ENCODE measurements at regions not wholly inside any gene's neighbourhood (a gene's known extent, or its start where the extent isn't known, plus 50 kb on each side); places are given as distances from the start of the nearest gene placed in this dataset.

- Histone ChIP-seq H3K36me3 (ENCODE audit: insufficient read depth, low read length) (no peaks in the 10 kb centered on the region), H3K9ac (ENCODE audit: low read depth, low read length) (no peak overlapping the region), H3K4me2 (ENCODE audit: low read length) (no peak overlapping the region), H3K4me3 (ENCODE audit: low read length) (no peak overlapping the region), H3K27me3 (ENCODE audit: control insufficient read depth, insufficient read depth, low read length) (peaks cover 11% of the 10 kb centered on the region), H3K4me1 (ENCODE audit: control insufficient read depth, insufficient read depth, low read length) (no peaks in the 10 kb centered on the region), H3K9me3 (replicated peaks; ENCODE audit: low read length) (no peaks in the 10 kb centered on the region)
Observed at GRCh38 chr16:87221633-87222032, 95.6 kb downstream of the C16orf95 start.

DNA sequence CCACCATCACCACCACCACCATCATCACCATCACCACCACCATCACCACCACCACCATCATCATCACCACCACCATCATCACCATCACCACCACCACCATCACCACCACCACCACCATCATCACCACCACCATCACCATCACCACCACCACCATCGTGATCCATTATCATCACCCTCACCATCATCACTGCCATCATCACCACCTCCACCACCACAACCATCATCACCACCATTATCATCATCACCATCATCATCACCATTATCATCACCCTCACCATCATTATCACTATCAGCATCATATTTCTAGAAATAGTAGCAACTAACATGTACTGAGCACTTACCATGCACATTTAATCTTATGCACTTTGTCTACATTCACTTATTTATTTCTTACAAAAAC, 94.9 kb downstream of the C16orf95 start:
- H3K4me3 ChIP-seq (ENCODE audit: low read length), result no peak overlapping the region
- no peaks in the 10 kb centered on the region for H3K9me3 ChIP-seq (replicated peaks; ENCODE audit: low read length)
- peaks cover 11% of the 10 kb centered on the region for H3K27me3 ChIP-seq (ENCODE audit: control insufficient read depth, insufficient read depth, low read length)
- no peak overlapping the region for H3K9ac ChIP-seq (ENCODE audit: low read depth, low read length)
- H3K4me2 ChIP-seq (ENCODE audit: low read length), result no peak overlapping the region
- H3K36me3 ChIP-seq (ENCODE audit: insufficient read depth, low read length), result no peaks in the 10 kb centered on the region
- no peaks in the 10 kb centered on the region for H3K4me1 ChIP-seq (ENCODE audit: control insufficient read depth, insufficient read depth, low read length)

GRCh38 chr16:87223656-87224248, 93.4 kb downstream of the C16orf95 start:
- Histone ChIP-seq H3K4me3 (ENCODE audit: low read length) (no peak overlapping the region), H3K36me3 (ENCODE audit: insufficient read depth, low read length) (no peaks in the 10 kb centered on the region), H3K9me3 (replicated peaks; ENCODE audit: low read length) (no peaks in the 10 kb centered on the region), H3K27me3 (ENCODE audit: control insufficient read depth, insufficient read depth, low read length) (peaks cover 11% of the 10 kb centered on the region), H3K4me1 (ENCODE audit: control insufficient read depth, insufficient read depth, low read length) (no peaks in the 10 kb centered on the region), H3K4me2 (ENCODE audit: low read length) (no peak overlapping the region), H3K9ac (ENCODE audit: low read depth, low read length) (no peak overlapping the region)

GRCh38 chr16:87226926-87227295, 90.3 kb downstream of the C16orf95 start:
- no peak overlapping the region for H3K4me2 ChIP-seq (ENCODE audit: low read length)
- no peaks in the 10 kb centered on the region for H3K4me1 ChIP-seq (ENCODE audit: control insufficient read depth, insufficient read depth, low read length)
- no peaks in the 10 kb centered on the region for H3K36me3 ChIP-seq (ENCODE audit: insufficient read depth, low read length)
- no peaks in the 10 kb centered on the region for H3K9me3 ChIP-seq (replicated peaks; ENCODE audit: low read length)
- no peak overlapping the region for H3K4me3 ChIP-seq (ENCODE audit: low read length)
- H3K9ac ChIP-seq (ENCODE audit: low read depth, low read length), result no peak overlapping the region
- H3K27me3 ChIP-seq (ENCODE audit: control insufficient read depth, insufficient read depth, low read length), result peaks cover 20% of the 10 kb centered on the region

DNA sequence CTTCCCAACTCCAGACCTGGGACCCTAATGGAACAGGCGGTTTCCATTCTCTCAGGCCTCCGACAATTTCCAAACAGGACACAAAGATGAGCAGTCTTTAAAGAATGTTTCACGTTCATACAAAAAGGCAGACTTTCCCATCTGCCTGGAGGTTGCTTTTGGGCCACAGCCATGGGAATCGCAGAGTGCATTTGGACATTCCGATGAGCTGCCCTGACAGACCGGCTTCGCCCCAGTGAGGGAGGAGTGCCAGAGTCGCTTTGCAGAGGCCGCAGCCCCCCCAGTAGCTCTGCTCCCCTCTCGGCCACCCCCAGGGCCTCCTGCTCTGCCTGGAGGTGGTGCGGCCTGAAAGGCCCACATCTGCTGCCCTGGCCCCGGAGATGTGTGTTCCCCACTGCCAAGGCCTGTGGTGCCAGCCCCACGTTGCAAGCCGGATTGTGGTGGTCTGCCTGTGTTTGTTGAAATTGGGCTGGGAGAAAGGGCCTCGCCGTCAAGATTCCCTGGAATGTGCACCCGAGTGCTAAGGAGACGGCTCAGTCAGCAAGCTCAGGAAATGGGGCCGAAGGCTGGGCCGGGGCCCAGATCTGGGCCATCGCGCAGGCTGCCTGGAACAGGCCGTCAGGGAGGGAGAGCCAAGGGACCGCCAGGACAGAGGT, 89.8 kb downstream of the C16orf95 start:
- H3K9me3 ChIP-seq (replicated peaks; ENCODE audit: low read length), result no peaks in the 10 kb centered on the region
- H3K4me1 ChIP-seq (ENCODE audit: control insufficient read depth, insufficient read depth, low read length), result no peaks in the 10 kb centered on the region
- peaks cover 20% of the 10 kb centered on the region for H3K27me3 ChIP-seq (ENCODE audit: control insufficient read depth, insufficient read depth, low read length)
- no peak overlapping the region for H3K4me3 ChIP-seq (ENCODE audit: low read length)
- H3K4me2 ChIP-seq (ENCODE audit: low read length), result no peak overlapping the region
- H3K36me3 ChIP-seq (ENCODE audit: insufficient read depth, low read length), result no peaks in the 10 kb centered on the region
- no peak overlapping the region for H3K9ac ChIP-seq (ENCODE audit: low read depth, low read length)

DNA sequence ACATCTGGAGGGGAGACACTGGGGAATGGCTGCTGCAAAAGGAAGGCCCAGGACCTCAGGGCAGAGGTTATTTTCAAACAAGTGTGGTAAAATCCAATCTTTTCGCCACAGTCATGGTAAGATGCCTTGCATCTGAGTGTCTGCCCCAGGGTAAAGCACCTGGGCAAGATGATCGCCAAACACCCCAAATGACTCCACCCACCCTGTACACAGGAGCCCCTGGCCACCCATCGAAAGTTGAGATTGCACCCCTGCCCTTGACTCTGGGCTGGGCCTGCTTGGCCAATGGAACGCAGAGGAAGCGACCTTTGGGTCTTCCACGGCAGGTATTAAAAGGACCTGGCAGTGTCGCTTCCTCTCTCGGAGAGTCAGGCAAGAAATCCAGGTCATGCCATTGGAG, 88.8 kb downstream of the C16orf95 start:
- no peaks in the 10 kb centered on the region for H3K9me3 ChIP-seq (replicated peaks; ENCODE audit: low read length)
- H3K4me1 ChIP-seq (ENCODE audit: control insufficient read depth, insufficient read depth, low read length), result no peaks in the 10 kb centered on the region
- H3K9ac ChIP-seq (ENCODE audit: low read depth, low read length), result no peak overlapping the region
- H3K4me3 ChIP-seq (ENCODE audit: low read length), result no peak overlapping the region
- H3K36me3 ChIP-seq (ENCODE audit: insufficient read depth, low read length), result no peaks in the 10 kb centered on the region
- peaks cover 20% of the 10 kb centered on the region for H3K27me3 ChIP-seq (ENCODE audit: control insufficient read depth, insufficient read depth, low read length)
- H3K4me2 ChIP-seq (ENCODE audit: low read length), result no peak overlapping the region

DNA sequence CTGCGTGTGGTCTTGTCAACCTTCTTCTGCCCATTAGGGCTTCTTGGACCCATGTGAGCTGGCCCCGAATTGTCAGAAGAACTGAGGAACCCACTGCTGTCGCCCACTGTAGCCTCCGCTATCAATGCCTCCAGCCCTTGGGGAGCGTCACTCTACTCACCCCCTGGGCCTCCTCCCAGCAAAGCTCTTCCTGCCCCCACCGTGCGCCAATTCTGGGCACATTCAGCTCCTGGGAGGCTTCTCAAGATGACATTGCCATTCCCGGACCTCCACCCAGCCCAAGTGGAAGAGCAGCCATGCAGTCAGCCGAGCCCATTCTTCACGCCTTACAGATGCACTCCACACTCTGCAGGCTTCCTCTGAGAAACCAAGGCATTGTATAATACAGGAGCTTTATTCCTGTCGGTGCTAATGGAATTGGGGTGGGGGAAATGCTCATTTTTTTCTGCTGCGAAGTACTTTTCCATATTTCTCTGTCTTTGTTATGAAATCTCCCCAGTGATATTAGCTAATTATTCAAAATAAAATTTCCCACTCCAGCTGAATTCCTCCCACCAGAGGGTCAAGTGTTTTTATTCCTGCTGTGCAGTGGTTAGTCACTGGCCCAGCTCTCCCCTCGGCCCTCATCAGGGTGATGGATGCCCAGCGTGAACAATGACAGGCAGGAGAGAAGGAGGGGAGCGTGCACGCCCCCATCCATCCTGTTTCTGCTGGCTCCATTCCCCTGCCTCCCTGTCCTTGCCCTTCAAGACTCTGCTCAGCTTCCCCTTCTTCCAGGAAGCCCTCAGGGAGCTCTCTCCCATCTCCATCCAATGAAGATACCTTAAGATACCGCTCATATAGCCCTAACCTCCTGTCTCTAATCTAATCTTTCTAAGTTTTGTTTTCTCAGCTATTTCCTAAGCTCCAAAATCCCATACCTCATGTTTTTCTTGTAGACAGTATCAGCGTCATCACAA, 87.7 kb downstream of the C16orf95 start:
- Histone ChIP-seq H3K9me3 (replicated peaks; ENCODE audit: low read length) (no peaks in the 10 kb centered on the region), H3K9ac (ENCODE audit: low read depth, low read length) (no peak overlapping the region), H3K36me3 (ENCODE audit: insufficient read depth, low read length) (no peaks in the 10 kb centered on the region), H3K4me2 (ENCODE audit: low read length) (no peak overlapping the region), H3K4me1 (ENCODE audit: control insufficient read depth, insufficient read depth, low read length) (no peaks in the 10 kb centered on the region), H3K4me3 (ENCODE audit: low read length) (no peak overlapping the region), H3K27me3 (ENCODE audit: control insufficient read depth, insufficient read depth, low read length) (peaks cover 11% of the 10 kb centered on the region)

DNA sequence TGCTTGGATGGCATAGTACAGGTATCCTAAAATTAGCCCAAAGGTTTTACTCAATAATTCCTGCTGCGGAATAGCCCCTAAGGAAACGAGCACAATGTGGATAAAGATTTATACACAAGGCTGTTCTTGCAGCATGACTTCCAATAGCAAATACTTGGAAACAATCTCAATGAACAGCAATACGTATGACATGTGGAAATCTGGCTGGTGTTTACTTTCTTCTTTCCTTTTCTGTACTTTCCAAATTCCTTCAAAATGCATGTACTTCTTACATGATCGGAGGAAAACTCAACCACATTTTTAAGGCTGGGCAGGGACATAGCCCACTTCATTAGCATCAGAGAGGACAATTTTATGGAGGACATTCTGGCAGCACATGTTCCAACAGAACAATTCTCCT, 86.6 kb downstream of the C16orf95 start:
- H3K4me3 ChIP-seq (ENCODE audit: low read length), result no peak overlapping the region
- no peaks in the 10 kb centered on the region for H3K36me3 ChIP-seq (ENCODE audit: insufficient read depth, low read length)
- no peaks in the 10 kb centered on the region for H3K9me3 ChIP-seq (replicated peaks; ENCODE audit: low read length)
- H3K4me2 ChIP-seq (ENCODE audit: low read length), result no peak overlapping the region
- no peaks in the 10 kb centered on the region for H3K4me1 ChIP-seq (ENCODE audit: control insufficient read depth, insufficient read depth, low read length)
- H3K27me3 ChIP-seq (ENCODE audit: control insufficient read depth, insufficient read depth, low read length), result peaks cover 21% of the 10 kb centered on the region
- no peak overlapping the region for H3K9ac ChIP-seq (ENCODE audit: low read depth, low read length)

GRCh38 chr16:87231295-87231694, 85.9 kb downstream of the C16orf95 start:
- no peaks in the 10 kb centered on the region for H3K36me3 ChIP-seq (ENCODE audit: insufficient read depth, low read length)
- peaks cover 21% of the 10 kb centered on the region for H3K27me3 ChIP-seq (ENCODE audit: control insufficient read depth, insufficient read depth, low read length)
- H3K9me3 ChIP-seq (replicated peaks; ENCODE audit: low read length), result no peaks in the 10 kb centered on the region
- H3K9ac ChIP-seq (ENCODE audit: low read depth, low read length), result no peak overlapping the region
- no peaks in the 10 kb centered on the region for H3K4me1 ChIP-seq (ENCODE audit: control insufficient read depth, insufficient read depth, low read length)
- no peak overlapping the region for H3K4me2 ChIP-seq (ENCODE audit: low read length)
- H3K4me3 ChIP-seq (ENCODE audit: low read length), result no peak overlapping the region

DNA sequence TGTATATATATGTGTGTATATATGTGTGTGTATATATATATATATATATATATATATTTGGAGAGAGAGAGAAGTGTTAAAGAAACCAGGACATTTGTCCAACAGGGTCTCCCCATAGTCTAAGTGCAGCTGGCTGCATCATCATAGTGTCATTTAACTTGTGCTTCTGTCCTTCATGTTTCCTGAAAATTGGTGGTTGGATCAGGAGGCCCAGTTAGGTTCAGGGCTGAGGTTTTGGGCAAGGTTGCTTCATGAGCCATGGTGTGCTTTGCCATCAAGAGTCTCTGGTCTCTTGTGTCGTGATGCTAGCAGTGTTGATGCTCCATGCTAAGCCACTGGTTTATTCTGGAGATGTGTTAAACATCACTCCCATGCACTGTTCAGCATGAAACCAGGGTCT, 85.3 kb downstream of the C16orf95 start:
- Histone ChIP-seq H3K4me1 (ENCODE audit: control insufficient read depth, insufficient read depth, low read length) (no peaks in the 10 kb centered on the region), H3K9me3 (replicated peaks; ENCODE audit: low read length) (no peaks in the 10 kb centered on the region), H3K9ac (ENCODE audit: low read depth, low read length) (no peak overlapping the region), H3K4me2 (ENCODE audit: low read length) (no peak overlapping the region), H3K4me3 (ENCODE audit: low read length) (no peak overlapping the region), H3K27me3 (ENCODE audit: control insufficient read depth, insufficient read depth, low read length) (peaks cover 21% of the 10 kb centered on the region), H3K36me3 (ENCODE audit: insufficient read depth, low read length) (no peaks in the 10 kb centered on the region)

DNA sequence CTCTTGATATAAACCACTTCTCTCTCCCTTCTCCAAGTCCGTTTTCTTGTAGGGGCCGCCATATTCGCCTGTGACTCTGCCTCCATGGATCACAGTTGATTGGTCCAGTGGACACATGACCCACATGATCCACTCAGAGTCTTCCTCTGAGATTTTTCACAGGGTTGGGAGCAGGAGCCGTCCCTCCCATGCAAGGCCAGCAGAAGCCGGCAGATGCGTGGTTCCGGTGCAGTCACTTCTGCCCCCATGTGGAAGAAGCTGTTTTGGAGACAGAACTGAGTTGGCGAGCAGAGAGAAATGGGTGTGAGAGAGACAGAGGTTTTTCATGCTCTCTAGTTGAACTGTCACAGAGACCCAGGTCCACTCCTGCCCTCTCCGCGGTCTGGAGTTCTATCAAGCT, 83.3 kb downstream of the C16orf95 start:
- Histone ChIP-seq H3K9ac (ENCODE audit: low read depth, low read length) (no peak overlapping the region), H3K27me3 (ENCODE audit: control insufficient read depth, insufficient read depth, low read length) (peaks cover 20% of the 10 kb centered on the region), H3K4me1 (ENCODE audit: control insufficient read depth, insufficient read depth, low read length) (no peaks in the 10 kb centered on the region), H3K36me3 (ENCODE audit: insufficient read depth, low read length) (no peaks in the 10 kb centered on the region), H3K4me2 (ENCODE audit: low read length) (no peak overlapping the region), H3K4me3 (ENCODE audit: low read length) (no peak overlapping the region), H3K9me3 (replicated peaks; ENCODE audit: low read length) (no peaks in the 10 kb centered on the region)
